Upper lobe of left lung (tissue), 6 donors: ENCODE measurements at regions not wholly inside any gene's neighbourhood (a gene's known extent, or its start where the extent isn't known, plus 50 kb on each side); places are given as distances from the start of the nearest gene placed in this dataset.

Experiments used
- ATAC-seq, 2 donors: fragments of 200-7000 bp; cut with Tn5 transposase; one replicate each; pipeline ENCODE4 v1.9.1; 2022; ENCODE audit warnings: mild to moderate bottlenecking in 2 of 2, moderate library complexity in 2 of 2; ENCODE audit not compliant: low FRiP score in 2 of 2
- DNase-seq, 2 donors: peaks; one replicate each; pipeline ENCODE4 v3.0.0-alpha.2; 2019 to 2020
- H3K27ac ChIP-seq, 4 donors: fragments of 200-600 bp; sonication (generic); one replicate each; pipeline ENCODE4 v1.5.1; 2016 to 2019
- H3K27me3 ChIP-seq, 4 donors: fragments of 200-600 bp; sonication (generic); one replicate each; pipeline ENCODE4 v1.5.1; 2017 to 2019
- H3K36me3 ChIP-seq, 4 donors: fragments of 200-600 bp; sonication (generic); one replicate each; pipeline ENCODE4 v1.5.1; 2016 to 2019
- H3K4me1 ChIP-seq, 4 donors: fragments of 200-600 bp; sonication (generic); one replicate each; pipeline ENCODE4 v1.5.1; 2018 to 2019
- H3K4me3 ChIP-seq, 4 donors: fragments of 200-600 bp; sonication (generic); one replicate each; pipeline ENCODE4 v1.5.1; 2017 to 2019; ENCODE audit warnings: mild to moderate bottlenecking in 2 of 4, moderate library complexity in 1 of 4
- H3K9me3 ChIP-seq, 4 donors: fragments of 200-600 bp; sonication (generic); one replicate each; pipeline ENCODE4 v1.5.1; 2018 to 2019
- EP300 ChIP-seq, 4 donors: sonication (generic); formaldehyde crosslinking; IDR thresholded peaks; one replicate each; pipeline ENCODE4 v1.5.1; 2017; ENCODE audit warnings: antibody characterized with exemption in 4 of 4, control low read depth in 2 of 4
- POLR2A ChIP-seq, 4 donors: fragments of 450-650 bp; IDR thresholded peaks; one replicate each; pipeline ENCODE4 v1.5.1; 2016 to 2017; ENCODE audit warnings: antibody characterized with exemption in 4 of 4, mild to moderate bottlenecking in 2 of 4
- POLR2AphosphoS5 ChIP-seq, 2 donors: sonication (generic); formaldehyde crosslinking; IDR thresholded peaks; one replicate each; pipeline ENCODE4 v1.5.1; 2017; ENCODE audit warnings: antibody characterized with exemption in 2 of 2
- WGBS, 2 donors: methylation state at CpG; one replicate each; pipeline ENCODE4 v1.1.5; 2017 to 2018; 5-methylcytosine and 5-hydroxymethylcytosine counted together
- TF ChIP-seq, protein P1 (sequence below), 6 experiments: fragments of 450-650 bp in 4 of 6; fragments of 200-600 bp in 2 of 6; sonication (generic) in 2 of 6; IDR thresholded peaks; one replicate each; pipeline ENCODE4 v1.5.1; 2016 to 2019; ENCODE audit warnings: antibody characterized with exemption in 6 of 6
- donor health status: DM: no; HTN: no; CAD: no; lungs with moderate emphysema.
- donor health status: DM: no; HTN: yes; CAD: no; lungs with severe emphysema.

DNA sequence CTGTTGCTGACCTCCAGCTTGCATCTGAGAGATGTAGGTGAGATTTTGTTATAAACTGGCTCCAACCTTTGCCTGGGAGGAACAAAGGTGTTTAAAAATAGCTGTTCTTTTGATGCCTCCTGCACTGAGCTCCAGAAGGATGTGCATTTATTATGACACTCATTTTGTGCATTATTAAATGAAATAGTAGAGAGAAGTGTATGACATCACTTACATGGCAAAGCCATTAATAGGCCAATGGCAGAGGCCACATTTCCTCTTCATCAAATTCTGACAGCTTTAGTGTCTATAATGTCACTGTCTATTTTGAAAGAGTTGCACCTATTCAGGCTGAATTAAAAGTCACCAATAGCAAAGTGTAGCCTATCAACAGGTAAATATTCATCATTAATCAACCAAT is 564.6 kb downstream of the FLRT2 start:
- Histone ChIP-seq H3K36me3 (no peaks in the 10 kb centered on the region), H3K27me3 (no peaks in the 10 kb centered on the region), H3K27ac (no peak overlapping the region), H3K9me3 (no peaks in the 10 kb centered on the region), H3K4me3 (no peak overlapping the region), H3K4me1 (no peaks in the 10 kb centered on the region)
- DNase-seq (no peak), ATAC-seq (no peak)
- TF ChIP-seq POLR2AphosphoS5 (IDR thresholded peaks at IDR 0.05) (no peak), EP300 (IDR thresholded peaks at IDR 0.05) (no peak), POLR2A (IDR thresholded peaks at IDR 0.05) (no peak)
- TF ChIP-seq, protein P1, sequence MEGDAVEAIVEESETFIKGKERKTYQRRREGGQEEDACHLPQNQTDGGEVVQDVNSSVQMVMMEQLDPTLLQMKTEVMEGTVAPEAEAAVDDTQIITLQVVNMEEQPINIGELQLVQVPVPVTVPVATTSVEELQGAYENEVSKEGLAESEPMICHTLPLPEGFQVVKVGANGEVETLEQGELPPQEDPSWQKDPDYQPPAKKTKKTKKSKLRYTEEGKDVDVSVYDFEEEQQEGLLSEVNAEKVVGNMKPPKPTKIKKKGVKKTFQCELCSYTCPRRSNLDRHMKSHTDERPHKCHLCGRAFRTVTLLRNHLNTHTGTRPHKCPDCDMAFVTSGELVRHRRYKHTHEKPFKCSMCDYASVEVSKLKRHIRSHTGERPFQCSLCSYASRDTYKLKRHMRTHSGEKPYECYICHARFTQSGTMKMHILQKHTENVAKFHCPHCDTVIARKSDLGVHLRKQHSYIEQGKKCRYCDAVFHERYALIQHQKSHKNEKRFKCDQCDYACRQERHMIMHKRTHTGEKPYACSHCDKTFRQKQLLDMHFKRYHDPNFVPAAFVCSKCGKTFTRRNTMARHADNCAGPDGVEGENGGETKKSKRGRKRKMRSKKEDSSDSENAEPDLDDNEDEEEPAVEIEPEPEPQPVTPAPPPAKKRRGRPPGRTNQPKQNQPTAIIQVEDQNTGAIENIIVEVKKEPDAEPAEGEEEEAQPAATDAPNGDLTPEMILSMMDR (IDR thresholded peaks at IDR 0.05), result no peak

DNA sequence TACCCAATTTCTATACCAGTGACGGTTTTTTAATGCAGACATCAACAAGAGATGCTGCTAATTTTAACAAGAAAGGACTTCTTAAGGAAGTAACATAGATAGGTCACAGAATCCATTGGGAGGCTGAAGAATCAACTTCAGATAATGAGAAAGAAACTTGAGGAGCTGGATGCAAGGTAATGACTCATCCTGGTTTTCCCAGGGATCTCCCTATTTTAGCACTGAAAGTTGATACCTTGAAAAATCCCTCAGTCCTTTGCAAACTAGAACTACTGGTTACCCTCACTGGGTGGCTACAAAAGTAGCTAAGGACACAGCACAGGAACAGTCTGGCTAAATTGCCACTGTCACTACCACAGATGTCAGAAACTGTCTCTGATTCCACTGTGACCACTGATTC is 561.9 kb downstream of the FLRT2 start:
- ATAC-seq (no peak), DNase-seq (no peak)
- Histone ChIP-seq H3K4me1 (no peaks in the 10 kb centered on the region), H3K27me3 (no peaks in the 10 kb centered on the region), H3K4me3 (no peak overlapping the region), H3K27ac (no peak overlapping the region), H3K9me3 (no peaks in the 10 kb centered on the region), H3K36me3 (no peaks in the 10 kb centered on the region)
- WGBS, 2 donors, result 77 to 88% methylated on average over 1 of the region's 1 CpG
- no peak for TF ChIP-seq EP300 (IDR thresholded peaks at IDR 0.05)
- TF ChIP-seq, protein P1 (IDR thresholded peaks at IDR 0.05), result no peak
- TF ChIP-seq POLR2A (IDR thresholded peaks at IDR 0.05), result no peak
- no peak for TF ChIP-seq POLR2AphosphoS5 (IDR thresholded peaks at IDR 0.05)

DNA sequence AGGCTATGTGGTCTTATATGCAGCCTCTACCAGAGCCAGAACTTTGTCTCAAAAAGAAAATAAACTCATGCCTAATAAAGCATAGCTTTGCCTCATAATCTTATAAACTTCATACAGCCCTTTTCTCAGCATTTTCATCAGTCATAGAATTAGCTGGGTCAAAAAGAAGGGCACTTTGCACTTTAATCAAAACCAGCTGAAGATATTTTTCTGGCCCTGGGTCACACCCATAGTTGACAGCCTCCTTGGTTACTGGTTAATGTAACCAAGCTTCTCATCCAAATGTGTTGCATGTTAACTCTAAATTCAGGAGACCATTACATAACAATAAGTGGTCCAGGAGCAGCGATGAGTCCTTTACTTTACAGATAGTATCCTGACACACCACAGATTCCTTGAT is 558.2 kb downstream of the FLRT2 start:
- H3K36me3 ChIP-seq, result no peaks in the 10 kb centered on the region
- H3K4me1 ChIP-seq, result no peaks in the 10 kb centered on the region
- TF ChIP-seq POLR2A (IDR thresholded peaks at IDR 0.05), result no peak
- no peak for TF ChIP-seq EP300 (IDR thresholded peaks at IDR 0.05)
- no peak for TF ChIP-seq POLR2AphosphoS5 (IDR thresholded peaks at IDR 0.05)
- TF ChIP-seq, protein P1 (IDR thresholded peaks at IDR 0.05), result no peak
- no peak for ATAC-seq
- no peaks in the 10 kb centered on the region for H3K9me3 ChIP-seq
- no peak overlapping the region for H3K4me3 ChIP-seq
- no peak for DNase-seq
- 68 to 85% methylated on average over 1 of the region's 1 CpG for WGBS, 2 donors
- H3K27me3 ChIP-seq, result no peaks in the 10 kb centered on the region
- no peak overlapping the region for H3K27ac ChIP-seq

DNA sequence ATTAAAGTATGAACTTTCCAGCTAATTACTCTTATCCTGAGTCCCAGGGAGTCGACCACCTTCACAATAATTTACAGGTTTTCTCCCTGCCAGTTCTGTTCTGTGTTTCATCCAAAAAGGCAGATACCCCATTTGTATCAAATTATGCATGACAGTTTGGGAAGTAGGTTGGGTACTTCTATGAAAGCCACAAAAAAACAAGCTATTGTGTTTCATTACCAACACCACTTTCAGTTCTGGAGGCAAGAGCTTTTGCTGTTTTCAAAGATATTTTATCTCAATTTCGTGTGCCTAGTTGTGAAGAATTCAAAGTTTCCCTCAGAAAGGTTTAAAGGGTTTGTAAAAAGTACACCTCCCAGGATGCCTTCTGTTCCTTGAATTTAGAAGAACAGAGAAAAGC is 557.4 kb downstream of the FLRT2 start:
- Histone ChIP-seq H3K4me1 (no peaks in the 10 kb centered on the region), H3K9me3 (no peaks in the 10 kb centered on the region), H3K27me3 (no peaks in the 10 kb centered on the region), H3K27ac (no peak overlapping the region), H3K4me3 (no peak overlapping the region), H3K36me3 (no peaks in the 10 kb centered on the region)
- DNase-seq (no peak), ATAC-seq (no peak)
- TF ChIP-seq POLR2A (IDR thresholded peaks at IDR 0.05), result no peak
- no peak for TF ChIP-seq EP300 (IDR thresholded peaks at IDR 0.05)
- TF ChIP-seq, protein P1 (IDR thresholded peaks at IDR 0.05), result no peak
- TF ChIP-seq POLR2AphosphoS5 (IDR thresholded peaks at IDR 0.05), result no peak
- 31 to 35% methylated on average over 2 of the region's 2 CpGs for WGBS, 2 donors

DNA sequence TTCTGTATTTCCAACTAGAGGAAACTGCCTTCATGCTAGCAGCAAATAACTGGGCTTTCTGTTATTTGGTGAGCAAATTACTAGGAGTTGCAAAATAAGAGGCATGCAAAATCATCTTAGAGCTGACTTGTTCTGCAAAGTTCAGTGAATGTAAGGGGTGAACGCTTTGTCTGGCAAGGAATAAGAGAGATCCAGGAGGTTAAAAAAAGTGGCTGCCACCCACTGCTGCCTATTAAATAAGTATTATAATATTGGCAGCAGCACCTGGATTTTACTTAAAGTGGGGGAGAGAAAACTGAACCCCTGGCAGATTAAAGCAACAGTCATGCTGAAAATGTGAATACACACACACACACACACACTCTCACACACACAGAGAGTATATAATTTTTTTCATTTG is 557.0 kb downstream of the FLRT2 start:
- Histone ChIP-seq H3K4me3 (no peak overlapping the region), H3K9me3 (no peaks in the 10 kb centered on the region), H3K27ac (no peak overlapping the region), H3K36me3 (no peaks in the 10 kb centered on the region), H3K4me1 (no peaks in the 10 kb centered on the region), H3K27me3 (no peaks in the 10 kb centered on the region)
- WGBS, 2 donors, result 60 to 64% methylated on average over 1 of the region's 1 CpG
- ATAC-seq, result no peak
- DNase-seq, result no peak
- TF ChIP-seq, protein P1 (IDR thresholded peaks at IDR 0.05), result no peak
- TF ChIP-seq EP300 (IDR thresholded peaks at IDR 0.05), result no peak
- no peak for TF ChIP-seq POLR2A (IDR thresholded peaks at IDR 0.05)
- TF ChIP-seq POLR2AphosphoS5 (IDR thresholded peaks at IDR 0.05), result no peak
